Endothelial cell of umbilical vein (primary cell): ENCODE measurements at regions not wholly inside any gene's neighbourhood (a gene's known extent, or its start where the extent isn't known, plus 50 kb on each side); places are given as distances from the start of the nearest gene placed in this dataset.

Experiments used
- BruUV-seq: library from RNA; stranded (reverse); fragments of 400-500 nt; replicated peaks from 2 replicates; lab custom pipeline; 2021; lab: Mats Ljungman, UMichigan
- CTCF ChIA-PET: fragments of 300-600, 350-600 bp; sonication (Branson Sonifier 250); formaldehyde crosslinking; loops from one replicate; lab custom pipeline; 2021; ENCODE audit warnings: antibody characterized with exemption, inconsistent platforms; lab: Charles Lee
- POLR2A ChIA-PET: fragments of 300-600, 350-600 bp; sonication (Branson Sonifier 250); formaldehyde crosslinking; loops from one replicate; lab custom pipeline; 2021; ENCODE audit warnings: antibody characterized with exemption, inconsistent platforms; lab: Charles Lee
- DNase-seq: peaks from one replicate; pipeline ENCODE4 v3.0.0-alpha.2; 2011; ENCODE audit warnings: low read depth, low spot score
- FAIRE-seq: peaks from 2 replicates; lab custom pipeline; 2011; peaks lifted over from hg19 to GRCh38; lab: Jason Lieb, UNC
- H2AFZ ChIP-seq: 2 replicates; pipeline ENCODE4 v1.6.0; 2012; ENCODE audit warnings: low read depth, low read length, control low read depth, inconsistent platforms
- H3K27ac ChIP-seq: 2 replicates; pipeline ENCODE4 v1.5.1; 2011; ENCODE audit warnings: low read depth, mild to moderate bottlenecking, control low read depth, low read length, moderate library complexity; ENCODE audit not compliant: insufficient read depth
- H3K27me3 ChIP-seq, 2 experiments: 2 replicates each; pipeline versions ENCODE4 v1.6.0 to v1.6.1; 2011; ENCODE audit warnings: low read length in 2 of 2, mixed read lengths in 1 of 2; ENCODE audit not compliant: control insufficient read depth in 2 of 2, insufficient read depth in 2 of 2
- H3K36me3 ChIP-seq, 2 experiments: 2 replicates in 1 of 2; 3 replicates in 1 of 2; pipeline ENCODE4 v1.5.1; 2011; ENCODE audit warnings: low read length in 2 of 2, mild to moderate bottlenecking in 1 of 2, moderate library complexity in 1 of 2; ENCODE audit not compliant: control insufficient read depth in 2 of 2, insufficient read depth in 2 of 2; ENCODE audit errors: extremely low read depth in 1 of 2
- H3K4me1 ChIP-seq: 3 replicates; pipeline ENCODE4 v1.5.1; 2011; ENCODE audit warnings: mild to moderate bottlenecking, low read length; ENCODE audit not compliant: control insufficient read depth, insufficient read depth; ENCODE audit errors: extremely low read depth
- H3K4me2 ChIP-seq: 2 replicates; pipeline ENCODE4 v1.6.1; 2011; ENCODE audit warnings: low read length, control low read depth, mixed read lengths; ENCODE audit not compliant: insufficient read depth
- H3K4me3 ChIP-seq, 3 experiments: fragments of 200-600 bp in 1 of 3; sonication (generic), shearing (Covaris generic) in 1 of 3; replicated peaks in 1 of 3; 2 replicates each; pipeline ENCODE4 v1.5.1; 2011 to 2016; ENCODE audit warnings: control low read depth in 3 of 3, low read length in 3 of 3, mild to moderate bottlenecking in 2 of 3, inconsistent platforms in 1 of 3, low read depth in 1 of 3, moderate library complexity in 1 of 3; ENCODE audit not compliant: insufficient read depth in 1 of 3
- H3K79me2 ChIP-seq: 2 replicates; pipeline ENCODE4 v1.6.0; 2012; ENCODE audit warnings: low read length, inconsistent platforms; ENCODE audit not compliant: control insufficient read depth, insufficient read depth
- H3K9ac ChIP-seq: replicated peaks from 2 replicates; pipeline ENCODE3; 2011; ENCODE audit warnings: low read length, control low read depth; ENCODE audit not compliant: insufficient read depth; ENCODE audit errors: extremely low read depth
- H3K9me1 ChIP-seq: replicated peaks from 3 replicates; pipeline ENCODE4 v1.6.0; 2011; ENCODE audit warnings: mild to moderate bottlenecking, low read length; ENCODE audit not compliant: control insufficient read depth, insufficient read depth; ENCODE audit errors: extremely low read depth
- H3K9me3 ChIP-seq: replicated peaks from 2 replicates; pipeline ENCODE4 v1.5.1; 2012; ENCODE audit warnings: low read length, inconsistent platforms; ENCODE audit not compliant: control insufficient read depth, insufficient read depth
- H4K20me1 ChIP-seq: replicated peaks from 2 replicates; pipeline ENCODE3; 2011; ENCODE audit warnings: mild to moderate bottlenecking, low read length; ENCODE audit not compliant: control insufficient read depth, insufficient read depth; ENCODE audit errors: extremely low read depth
- EZH2 ChIP-seq: IDR thresholded peaks from 2 replicates; pipeline ENCODE4 v1.6.1; 2012; ENCODE audit warnings: borderline replicate concordance, low read depth, mild to moderate bottlenecking, moderate library complexity, low read length, inconsistent platforms; ENCODE audit not compliant: severe bottlenecking
- FOS ChIP-seq: IDR thresholded peaks from 2 replicates; pipeline ENCODE4 v1.6.1; 2011; ENCODE audit warnings: mild to moderate bottlenecking, low read length, moderate library complexity, borderline replicate concordance; ENCODE audit not compliant: insufficient read depth
- GATA2 ChIP-seq: IDR thresholded peaks from 2 replicates; pipeline ENCODE4 v1.7.0; 2011; ENCODE audit warnings: low read depth, mild to moderate bottlenecking, moderate library complexity, mixed read lengths, low read length; ENCODE audit not compliant: insufficient read length, insufficient read depth
- JUN ChIP-seq: IDR thresholded peaks from 2 replicates; pipeline ENCODE4 v1.6.1; 2011; ENCODE audit warnings: borderline replicate concordance, low read depth; ENCODE audit not compliant: insufficient read length, insufficient read depth
- MYC ChIP-seq: IDR thresholded peaks from one replicate; pipeline ENCODE4 v1.6.1; 2011; ENCODE audit warnings: mild to moderate bottlenecking, low read depth, low read length
- POLR2A ChIP-seq: IDR thresholded peaks from 2 replicates; pipeline ENCODE4 v1.6.1; 2012; ENCODE audit warnings: low read depth, mild to moderate bottlenecking, control low read depth, low read length
- POLR2AphosphoS5 ChIP-seq: IDR thresholded peaks from 2 replicates; pipeline ENCODE4 v1.6.1; 2012; ENCODE audit warnings: low read depth, mild to moderate bottlenecking, control low read depth, low read length, moderate library complexity; ENCODE audit not compliant: insufficient read depth
- dilution Hi-C: fragments of 300-500 bp; cut with MboI; formaldehyde crosslinking; loops from one replicate; pipeline ENCODE4 v1.15.0; 2019; ENCODE audit warnings: low sequenced_read_pairs; ENCODE audit not compliant: extremely low pct_ligation_motif_present
- intact Hi-C: fragments of 100-400 bp; cut with micrococcal nuclease; formaldehyde crosslinking; loops from one replicate; pipeline ENCODE4 v1.10.0; 2022
- TF ChIP-seq, protein P1 (sequence below), 2 donors: IDR thresholded peaks; 1 replicate in 1 of 2; 2 replicates in 1 of 2; pipeline ENCODE4 v1.5.1; 2011; ENCODE audit warnings: low read length in 2 of 2, mild to moderate bottlenecking in 2 of 2, moderate library complexity in 2 of 2, control low read depth in 1 of 2, inconsistent platforms in 1 of 2, low read depth in 1 of 2; ENCODE audit not compliant: insufficient read depth in 1 of 2; ENCODE audit errors: extremely low read depth in 1 of 2
- TF ChIP-seq, protein P2 (sequence below): IDR thresholded peaks from 2 replicates; pipeline ENCODE4 v1.6.1; 2011; ENCODE audit not compliant: insufficient read depth, insufficient read length

DNA sequence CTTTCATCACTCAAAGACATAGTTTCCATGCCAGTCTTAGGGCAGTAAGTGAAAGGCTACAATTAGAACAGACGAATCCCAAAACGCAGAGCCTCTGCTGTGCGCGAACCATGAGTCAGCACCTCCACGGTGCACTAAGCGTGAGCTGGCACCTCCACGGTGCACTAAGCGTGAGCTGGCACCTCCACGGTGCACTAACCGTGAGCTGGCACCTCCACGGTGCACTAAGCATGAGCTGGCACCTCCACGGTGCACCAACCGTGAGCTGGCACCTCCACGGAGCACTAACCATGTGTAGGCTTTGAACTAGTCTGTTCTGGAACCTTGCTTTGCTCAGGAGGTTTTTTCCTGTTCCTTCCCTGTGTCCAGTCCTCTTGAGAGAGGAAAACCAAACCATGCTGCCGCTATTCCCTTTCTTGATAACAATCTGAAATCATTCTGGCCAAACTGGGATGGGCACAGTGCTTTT is 120.6 kb downstream of the IRS2 start:
- Histone ChIP-seq H4K20me1 (no peaks in the 10 kb centered on the region), H3K9ac (no peak overlapping the region), H3K4me3 (no peak overlapping the region), H2AFZ (no peak overlapping the region), H3K27me3 (peaks cover 6 to 21% of the 10 kb centered on the region in 2 experiments), H3K9me3 (no peaks in the 10 kb centered on the region), H3K79me2 (no peaks in the 10 kb centered on the region), H3K36me3 (no peaks in the 10 kb centered on the region), H3K9me1 (no peaks in the 10 kb centered on the region), H3K4me1 (no peaks in the 10 kb centered on the region), H3K27ac (no peak overlapping the region), H3K4me2 (no peak overlapping the region)
- no peak for FAIRE-seq
- dilution Hi-C loops: no loop called here
- no peak for DNase-seq
- BruUV-seq: no TSS peak
- intact Hi-C loops: loop anchor here (5.0 to 10.0 kb wide), 3 partner anchors 116 to 701 kb away; no protein-coding TSS in a partner anchor
- CTCF ChIA-PET: interaction anchor here (0.8 to 1.4 kb wide), 2 partner anchors 82 to 768 kb away, joined by 3 to 4 read pairs; no protein-coding TSS in a partner anchor
- POLR2A ChIA-PET: no interaction called here
- TF ChIP-seq GATA2 (no peak), FOS (no peak), POLR2A (no peak), EZH2 (no peak), MYC (no peak), POLR2AphosphoS5 (no peak), JUN (no peak)
- TF ChIP-seq, protein P1, sequence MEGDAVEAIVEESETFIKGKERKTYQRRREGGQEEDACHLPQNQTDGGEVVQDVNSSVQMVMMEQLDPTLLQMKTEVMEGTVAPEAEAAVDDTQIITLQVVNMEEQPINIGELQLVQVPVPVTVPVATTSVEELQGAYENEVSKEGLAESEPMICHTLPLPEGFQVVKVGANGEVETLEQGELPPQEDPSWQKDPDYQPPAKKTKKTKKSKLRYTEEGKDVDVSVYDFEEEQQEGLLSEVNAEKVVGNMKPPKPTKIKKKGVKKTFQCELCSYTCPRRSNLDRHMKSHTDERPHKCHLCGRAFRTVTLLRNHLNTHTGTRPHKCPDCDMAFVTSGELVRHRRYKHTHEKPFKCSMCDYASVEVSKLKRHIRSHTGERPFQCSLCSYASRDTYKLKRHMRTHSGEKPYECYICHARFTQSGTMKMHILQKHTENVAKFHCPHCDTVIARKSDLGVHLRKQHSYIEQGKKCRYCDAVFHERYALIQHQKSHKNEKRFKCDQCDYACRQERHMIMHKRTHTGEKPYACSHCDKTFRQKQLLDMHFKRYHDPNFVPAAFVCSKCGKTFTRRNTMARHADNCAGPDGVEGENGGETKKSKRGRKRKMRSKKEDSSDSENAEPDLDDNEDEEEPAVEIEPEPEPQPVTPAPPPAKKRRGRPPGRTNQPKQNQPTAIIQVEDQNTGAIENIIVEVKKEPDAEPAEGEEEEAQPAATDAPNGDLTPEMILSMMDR (IDR thresholded peaks at IDR 0.05; ENCODE audit: extremely low read depth in 1 of 2, insufficient read depth in 1 of 2, low read depth in 1 of 2, low read length in 2 of 2): no peak
- TF ChIP-seq, protein P2, sequence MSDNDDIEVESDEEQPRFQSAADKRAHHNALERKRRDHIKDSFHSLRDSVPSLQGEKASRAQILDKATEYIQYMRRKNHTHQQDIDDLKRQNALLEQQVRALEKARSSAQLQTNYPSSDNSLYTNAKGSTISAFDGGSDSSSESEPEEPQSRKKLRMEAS: no peak
